ENCODE measurements at regions not wholly inside any gene's neighbourhood (a gene's known extent, or its start where the extent isn't known, plus 50 kb on each side); places are given as distances from the start of the nearest gene placed in this dataset.

DNA sequence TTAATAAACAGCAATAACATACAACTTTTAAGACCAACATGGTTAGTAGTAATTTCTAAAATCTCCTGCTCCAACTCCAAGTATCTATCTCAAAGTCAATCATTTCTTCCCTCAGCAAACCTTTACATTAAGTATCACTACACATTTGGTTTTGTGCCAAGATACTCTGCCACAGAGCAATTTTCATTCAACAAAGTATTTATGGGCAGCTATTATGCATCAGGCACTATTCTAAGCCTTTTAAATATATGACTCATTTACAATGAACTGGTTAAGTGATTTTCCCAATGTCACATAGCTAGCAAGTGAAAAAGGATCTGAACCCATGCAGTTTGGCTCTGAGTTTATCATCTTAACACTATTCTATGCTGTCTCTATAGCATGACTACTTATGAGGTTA, 264.3 kb downstream of the NOL4 start:
- intact Hi-C loops (cut with micrococcal nuclease; ENCODE audit: unreplicated experiment), result no loop called here
- no peaks in the 10 kb centered on the region for H3K9me2 ChIP-seq (ENCODE audit: insufficient read depth)
- no peak overlapping the region for H2AFZ ChIP-seq
- no peaks in the 10 kb centered on the region for H3K27me3 ChIP-seq (ENCODE audit: insufficient read depth, low read depth)
- no peaks in the 10 kb centered on the region for H3K36me3 ChIP-seq (ENCODE audit: low read depth)
- H3K27ac ChIP-seq, result no peak overlapping the region
- H4K20me1 ChIP-seq (ENCODE audit: insufficient read depth), result no peaks in the 10 kb centered on the region
- DNase-seq, result no peak
- TF ChIP-seq EZH2 (IDR thresholded peaks at IDR 0.05; ENCODE audit: low read depth), result no peak
- no peak for TF ChIP-seq CTCF (conservative IDR thresholded peaks at IDR 0.05)
- H3F3A ChIP-seq (ENCODE audit: insufficient read depth, low read depth), result no peaks in the 10 kb centered on the region
- no peaks in the 10 kb centered on the region for H3K9me3 ChIP-seq (ENCODE audit: insufficient read depth, low read depth)
- ChIA-PET CTCF (no interaction called here), POLR2A (ENCODE audit: unreplicated experiment) (no interaction called here)
- H3K4me3 ChIP-seq, result no peak overlapping the region
- H3K4me2 ChIP-seq, result no peak overlapping the region
- BruUV-seq (replicated peaks), result no TSS peak
- H3K4me1 ChIP-seq (replicated peaks; ENCODE audit: insufficient read depth), result no peaks in the 10 kb centered on the region
- no peaks in the 10 kb centered on the region for H3K79me2 ChIP-seq (ENCODE audit: low read depth)

DNA sequence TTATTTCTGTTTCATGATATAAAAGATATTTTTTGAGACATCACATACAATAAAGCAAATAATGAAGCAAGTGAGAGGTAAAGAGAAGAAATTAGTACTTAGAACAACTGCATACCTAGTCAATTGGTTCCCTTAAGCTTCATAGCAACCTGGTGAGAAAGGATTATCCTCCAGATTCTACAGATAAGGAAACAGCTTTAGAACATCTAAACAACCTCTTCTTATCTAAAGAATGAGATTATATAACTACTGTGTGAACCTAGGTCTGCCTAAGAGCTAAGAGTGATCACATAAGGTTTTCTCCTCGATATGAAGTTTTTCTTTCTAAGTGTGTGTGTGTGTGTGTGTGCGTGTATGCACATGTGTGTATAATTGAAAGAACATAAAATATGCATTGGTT, 265.1 kb downstream of the NOL4 start:
- Histone ChIP-seq H3K4me1 (replicated peaks; ENCODE audit: insufficient read depth) (no peaks in the 10 kb centered on the region), H3K27ac (no peak overlapping the region), H3K9me3 (ENCODE audit: insufficient read depth, low read depth) (no peaks in the 10 kb centered on the region), H2AFZ (no peak overlapping the region), H3K9me2 (ENCODE audit: insufficient read depth) (no peaks in the 10 kb centered on the region), H3K79me2 (ENCODE audit: low read depth) (no peaks in the 10 kb centered on the region), H4K20me1 (ENCODE audit: insufficient read depth) (no peaks in the 10 kb centered on the region), H3K27me3 (ENCODE audit: insufficient read depth, low read depth) (no peaks in the 10 kb centered on the region), H3K36me3 (ENCODE audit: low read depth) (no peaks in the 10 kb centered on the region), H3K4me3 (no peak overlapping the region), H3K4me2 (no peak overlapping the region), H3F3A (ENCODE audit: insufficient read depth, low read depth) (no peaks in the 10 kb centered on the region)
- BruUV-seq (replicated peaks), result no TSS peak
- POLR2A ChIA-PET (ENCODE audit: unreplicated experiment), result no interaction called here
- intact Hi-C loops (cut with micrococcal nuclease; ENCODE audit: unreplicated experiment), result no loop called here
- no peak for TF ChIP-seq EZH2 (IDR thresholded peaks at IDR 0.05; ENCODE audit: low read depth)
- no peak for DNase-seq
- CTCF ChIA-PET, result no interaction called here

GRCh38 chr18:33957707-33958106, 267.0 kb downstream of the NOL4 start:
- CTCF ChIA-PET, result no interaction called here
- Histone ChIP-seq H2AFZ (no peak overlapping the region), H3K9me2 (ENCODE audit: insufficient read depth) (no peaks in the 10 kb centered on the region), H4K20me1 (ENCODE audit: insufficient read depth) (no peaks in the 10 kb centered on the region), H3K4me2 (no peak overlapping the region), H3K27me3 (ENCODE audit: insufficient read depth, low read depth) (no peaks in the 10 kb centered on the region), H3K79me2 (ENCODE audit: low read depth) (no peaks in the 10 kb centered on the region), H3K4me3 (no peak overlapping the region), H3K27ac (no peak overlapping the region), H3K9me3 (ENCODE audit: insufficient read depth, low read depth) (no peaks in the 10 kb centered on the region), H3K36me3 (ENCODE audit: low read depth) (no peaks in the 10 kb centered on the region), H3F3A (ENCODE audit: insufficient read depth, low read depth) (no peaks in the 10 kb centered on the region), H3K4me1 (replicated peaks; ENCODE audit: insufficient read depth) (no peaks in the 10 kb centered on the region)
- BruUV-seq (replicated peaks), result no TSS peak
- DNase-seq, result no peak
- POLR2A ChIA-PET (ENCODE audit: unreplicated experiment), result no interaction called here
- intact Hi-C loops (cut with micrococcal nuclease; ENCODE audit: unreplicated experiment), result no loop called here
- TF ChIP-seq EZH2 (IDR thresholded peaks at IDR 0.05; ENCODE audit: low read depth), result no peak
- TF ChIP-seq CTCF (conservative IDR thresholded peaks at IDR 0.05), result no peak

DNA sequence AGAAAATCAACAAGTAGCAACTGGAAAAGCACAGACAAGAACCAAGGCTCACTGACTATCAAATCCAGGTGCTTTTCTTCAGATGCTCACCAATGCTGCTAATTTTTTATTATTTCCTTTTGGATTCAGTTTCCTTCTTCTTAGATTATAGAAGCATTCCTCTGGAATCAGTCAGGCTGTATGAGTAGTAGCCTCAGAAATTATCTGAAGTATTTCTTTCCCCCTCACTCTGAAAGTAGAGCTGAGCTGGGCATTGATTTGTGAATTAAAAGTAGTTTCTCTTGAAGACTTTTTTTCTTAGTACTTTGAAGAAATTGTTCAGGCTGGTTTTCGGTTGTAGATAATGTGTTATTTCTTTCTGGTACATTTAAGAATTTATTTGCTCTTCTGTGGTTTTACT, 273.7 kb downstream of the NOL4 start:
- H3K4me2 ChIP-seq, result no peak overlapping the region
- no peak overlapping the region for H3K4me3 ChIP-seq
- POLR2A ChIA-PET (ENCODE audit: unreplicated experiment), result no interaction called here
- no peaks in the 10 kb centered on the region for H4K20me1 ChIP-seq (ENCODE audit: insufficient read depth)
- H2AFZ ChIP-seq, result no peak overlapping the region
- no peaks in the 10 kb centered on the region for H3K4me1 ChIP-seq (replicated peaks; ENCODE audit: insufficient read depth)
- TF ChIP-seq EZH2 (IDR thresholded peaks at IDR 0.05; ENCODE audit: low read depth) (no peak), CTCF (conservative IDR thresholded peaks at IDR 0.05) (no peak)
- H3K36me3 ChIP-seq (ENCODE audit: low read depth), result no peaks in the 10 kb centered on the region
- intact Hi-C loops (cut with micrococcal nuclease; ENCODE audit: unreplicated experiment), result no loop called here
- BruUV-seq (replicated peaks), result no TSS peak
- H3K9me2 ChIP-seq (ENCODE audit: insufficient read depth), result no peaks in the 10 kb centered on the region
- H3K27ac ChIP-seq, result no peak overlapping the region
- no peak for DNase-seq
- no peaks in the 10 kb centered on the region for H3K9me3 ChIP-seq (ENCODE audit: insufficient read depth, low read depth)
- H3F3A ChIP-seq (ENCODE audit: insufficient read depth, low read depth), result no peaks in the 10 kb centered on the region
- CTCF ChIA-PET, result no interaction called here
- no peaks in the 10 kb centered on the region for H3K27me3 ChIP-seq (ENCODE audit: insufficient read depth, low read depth)
- no peaks in the 10 kb centered on the region for H3K79me2 ChIP-seq (ENCODE audit: low read depth)

Data from PC-9 (cell line).